IgD-negative memory B cell (primary cell): ENCODE measurements at regions not wholly inside any gene's neighbourhood (a gene's known extent, or its start where the extent isn't known, plus 50 kb on each side); places are given as distances from the start of the nearest gene placed in this dataset.
"Not testable (repeated sequence)": the region's sequence is repeated elsewhere in the genome, so short reads cannot be mapped to it uniquely, and the experiment has no call there.

ENCODE experiments used
- H3K27ac Mint-ChIP-seq, 3 donors: one replicate each; pipeline ENCODE4 v1.8.0; 2020 to 2022; ENCODE audit warnings: mild to moderate bottlenecking in 3 of 3, mixed read lengths in 3 of 3, moderate library complexity in 1 of 3
- H3K27me3 Mint-ChIP-seq: one replicate; pipeline ENCODE4 v1.8.0; 2021; ENCODE audit warnings: mixed read lengths
- H3K36me3 Mint-ChIP-seq: one replicate; pipeline ENCODE4 v1.8.0; 2020; ENCODE audit warnings: mild to moderate bottlenecking, mixed read lengths
- H3K4me1 Mint-ChIP-seq, 3 donors: one replicate each; pipeline ENCODE4 v1.8.0; 2020 to 2022; ENCODE audit warnings: mixed read lengths in 3 of 3, mild to moderate bottlenecking in 1 of 3
- H3K4me3 Mint-ChIP-seq, 4 donors: one replicate each; pipeline ENCODE4 v1.8.0; 2020 to 2022; ENCODE audit warnings: mild to moderate bottlenecking in 4 of 4, mixed read lengths in 4 of 4, moderate library complexity in 3 of 4
- H3K9me3 Mint-ChIP-seq, 3 donors: one replicate each; pipeline ENCODE4 v1.8.0; 2020 to 2021; ENCODE audit warnings: mixed read lengths in 3 of 3, mild to moderate bottlenecking in 1 of 3

- Mint-ChIP-seq H3K9me3 (peaks cover 0 to 4% (median 4%) of the 10 kb centered on the region in 3 donors), H3K4me1 (no peaks in the 10 kb centered on the region), H3K27ac (no peak overlapping the region), H3K4me3 (no peak overlapping the region), H3K36me3 (no peaks in the 10 kb centered on the region), H3K27me3 (peaks cover 3% of the 10 kb centered on the region)
Observed at GRCh38 chr5:126133424-126133823, 289.8 kb upstream of the GRAMD2B start.

- Mint-ChIP-seq H3K9me3 (peaks cover 0 to 4% (median 3%) of the 10 kb centered on the region in 3 donors), H3K4me1 (no peaks in the 10 kb centered on the region)
Observed at GRCh38 chr5:126137891-126138280, 285.3 kb upstream of the GRAMD2B start.

GRCh38 chr5:126138281-126138931 is 284.8 kb upstream of the GRAMD2B start:
- peaks cover 2% of the 10 kb centered on the region for H3K27me3 Mint-ChIP-seq
- H3K36me3 Mint-ChIP-seq = no peaks in the 10 kb centered on the region
- H3K4me1 Mint-ChIP-seq = no peaks in the 10 kb centered on the region

More at GRCh38 chr5:126137891-126138280, 285.3 kb upstream of the GRAMD2B start:
- no peak overlapping the region for H3K4me3 Mint-ChIP-seq
- peaks cover 2% of the 10 kb centered on the region for H3K27me3 Mint-ChIP-seq
- no peaks in the 10 kb centered on the region for H3K36me3 Mint-ChIP-seq
- H3K27ac Mint-ChIP-seq = no peak overlapping the region

GRCh38 chr5:126139086-126139485 is 284.1 kb upstream of the GRAMD2B start:
- Mint-ChIP-seq H3K4me3 (no peak overlapping the region), H3K9me3 (peaks cover 0 to 3% (median 0%) of the 10 kb centered on the region in 3 donors), H3K27me3 (peaks cover 2% of the 10 kb centered on the region), H3K36me3 (no peaks in the 10 kb centered on the region), H3K4me1 (no peaks in the 10 kb centered on the region), H3K27ac (no peak overlapping the region)

More at GRCh38 chr5:126138281-126138931, 284.8 kb upstream of the GRAMD2B start:
- H3K27ac Mint-ChIP-seq = no peak overlapping the region
- peaks cover 0 to 3% (median 1%) of the 10 kb centered on the region in 3 donors for H3K9me3 Mint-ChIP-seq
- no peak overlapping the region for H3K4me3 Mint-ChIP-seq

- no peak overlapping the region for H3K4me3 Mint-ChIP-seq
- H3K27ac Mint-ChIP-seq = no peak overlapping the region
Observed at GRCh38 chr5:126139773-126140172, 283.4 kb upstream of the GRAMD2B start.

GRCh38 chr5:126143622-126144021 is 279.6 kb upstream of the GRAMD2B start:
- Mint-ChIP-seq H3K9me3 (peaks cover 0 to 3% (median 0%) of the 10 kb centered on the region in 3 donors), H3K27me3 (no peaks in the 10 kb centered on the region), H3K4me1 (no peaks in the 10 kb centered on the region), H3K36me3 (no peaks in the 10 kb centered on the region), H3K4me3 (no peak overlapping the region), H3K27ac (no peak overlapping the region)

More at GRCh38 chr5:126139773-126140172, 283.4 kb upstream of the GRAMD2B start:
- Mint-ChIP-seq H3K36me3 (no peaks in the 10 kb centered on the region), H3K4me1 (no peaks in the 10 kb centered on the region), H3K9me3 (peaks cover 0 to 3% (median 0%) of the 10 kb centered on the region in 3 donors), H3K27me3 (no peaks in the 10 kb centered on the region)

GRCh38 chr5:126150319-126150718 is 272.9 kb upstream of the GRAMD2B start:
- H3K27ac Mint-ChIP-seq, H3K9me3 Mint-ChIP-seq, H3K36me3 Mint-ChIP-seq, H3K4me1 Mint-ChIP-seq, H3K27me3 Mint-ChIP-seq, H3K4me3 Mint-ChIP-seq: not testable (repeated sequence)

GRCh38 chr5:126155298-126155697 is 267.9 kb upstream of the GRAMD2B start:
- not testable (repeated sequence) for H3K4me1 Mint-ChIP-seq, H3K36me3 Mint-ChIP-seq, H3K4me3 Mint-ChIP-seq, H3K27ac Mint-ChIP-seq, H3K27me3 Mint-ChIP-seq
- H3K9me3 Mint-ChIP-seq = peaks cover 0 to 13% (median 0%) of the 10 kb centered on the region in 3 donors

DNA sequence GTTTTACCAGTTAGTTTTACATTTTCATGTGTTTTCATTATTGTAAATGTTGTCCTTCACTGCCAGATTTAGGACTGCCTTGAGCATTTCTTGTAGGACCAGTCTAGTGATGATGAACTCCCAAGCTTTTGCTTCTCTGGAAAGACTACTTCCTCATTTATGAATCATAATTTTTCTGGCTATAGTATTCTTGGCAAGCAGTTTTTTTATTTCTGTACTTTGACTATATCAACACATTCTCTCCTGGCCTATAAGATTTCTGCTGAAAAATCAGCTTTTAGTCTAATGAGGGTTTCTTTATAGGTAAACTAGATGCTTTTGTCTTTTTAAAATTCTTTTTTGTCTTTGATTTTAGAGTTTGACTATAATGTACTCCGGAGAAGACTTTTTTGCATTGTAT is 256.8 kb upstream of the GRAMD2B start:
- Mint-ChIP-seq H3K36me3 (no peaks in the 10 kb centered on the region), H3K4me3 (no peak overlapping the region), H3K4me1 (no peaks in the 10 kb centered on the region), H3K27me3 (no peaks in the 10 kb centered on the region), H3K9me3 (peaks cover 7 to 22% (median 15%) of the 10 kb centered on the region in 3 donors), H3K27ac (no peak overlapping the region)

DNA sequence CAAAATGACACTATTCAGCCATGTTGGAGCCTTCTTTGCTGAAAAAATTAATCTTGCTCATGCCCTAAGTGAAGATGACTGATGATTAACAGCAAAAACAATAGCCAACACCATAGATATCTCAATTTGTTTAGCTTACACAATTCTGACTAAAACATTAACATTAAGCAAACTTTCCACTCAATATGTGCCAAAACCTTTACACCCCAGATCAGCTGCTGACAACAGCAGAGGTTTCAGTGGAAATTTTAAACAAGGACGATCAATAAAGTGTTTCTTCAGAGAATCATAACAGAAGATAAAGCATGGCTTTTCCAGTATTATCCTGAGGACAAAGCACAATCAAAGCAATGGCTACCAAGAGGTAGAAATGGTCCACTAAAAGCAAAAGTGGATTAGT is 254.4 kb upstream of the GRAMD2B start:
- Mint-ChIP-seq H3K27me3 (no peaks in the 10 kb centered on the region), H3K9me3 (peaks cover 9 to 22% (median 15%) of the 10 kb centered on the region in 3 donors), H3K4me1 (no peaks in the 10 kb centered on the region)

DNA sequence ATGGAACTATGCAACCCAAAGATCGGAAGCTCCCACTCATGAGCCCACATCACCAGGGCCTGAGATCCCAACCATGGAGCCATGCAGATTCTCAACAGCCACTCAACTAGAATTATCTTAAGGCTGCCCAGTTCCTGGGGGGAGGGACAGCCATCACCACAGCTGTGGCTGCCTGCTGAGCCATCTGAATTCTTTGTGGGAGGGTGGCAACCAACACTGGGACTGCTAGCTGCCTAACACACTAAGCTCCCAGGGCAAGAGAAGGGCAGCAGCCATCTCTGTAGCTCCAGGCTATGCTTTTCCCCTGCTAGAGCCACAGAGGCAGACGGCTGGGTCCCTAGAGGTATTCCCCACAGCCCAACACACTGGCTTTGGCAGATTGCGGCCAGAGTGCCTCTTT is 251.3 kb upstream of the GRAMD2B start:
- H3K27ac Mint-ChIP-seq = no peak overlapping the region

More for the DNA sequence above, 254.4 kb upstream of the GRAMD2B start:
- Mint-ChIP-seq H3K27ac (no peak overlapping the region), H3K36me3 (no peaks in the 10 kb centered on the region), H3K4me3 (no peak overlapping the region)

GRCh38 chr5:126172812-126173211 is 250.4 kb upstream of the GRAMD2B start:
- peaks cover 1% of the 10 kb centered on the region for H3K36me3 Mint-ChIP-seq
- no peak overlapping the region for H3K4me3 Mint-ChIP-seq
- H3K9me3 Mint-ChIP-seq = peaks cover 6 to 16% (median 11%) of the 10 kb centered on the region in 3 donors
- no peaks in the 10 kb centered on the region for H3K27me3 Mint-ChIP-seq
- H3K4me1 Mint-ChIP-seq = no peaks in the 10 kb centered on the region
- peak overlapping the region in 1 of 3 donors; percentile 57 for H3K27ac Mint-ChIP-seq

More for the DNA sequence above, 251.3 kb upstream of the GRAMD2B start:
- Mint-ChIP-seq H3K36me3 (no peaks in the 10 kb centered on the region), H3K9me3 (peaks cover 7 to 22% (median 16%) of the 10 kb centered on the region in 3 donors), H3K4me1 (no peaks in the 10 kb centered on the region), H3K4me3 (no peak overlapping the region), H3K27me3 (no peaks in the 10 kb centered on the region)

DNA sequence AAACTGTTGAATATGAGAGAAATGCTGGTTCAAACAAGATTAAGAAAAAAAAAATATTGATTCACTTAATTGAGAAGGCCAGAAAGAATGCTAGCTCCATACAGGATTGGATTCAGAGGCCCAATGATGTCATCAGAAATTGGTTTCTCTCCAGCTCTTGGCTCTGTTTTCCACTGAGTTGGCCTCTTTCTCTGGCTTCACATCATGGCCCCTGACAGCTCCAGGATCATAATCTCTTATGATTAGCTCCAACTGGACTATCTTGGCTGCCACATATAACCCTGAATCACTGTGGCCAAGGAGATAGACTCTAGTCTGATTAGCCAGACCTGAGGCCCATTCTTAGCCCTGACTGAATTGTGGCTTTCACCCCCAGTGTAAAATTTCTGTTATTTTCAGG is 244.7 kb upstream of the GRAMD2B start:
- H3K36me3 Mint-ChIP-seq = peaks cover 1% of the 10 kb centered on the region
- no peak overlapping the region for H3K27ac Mint-ChIP-seq
- H3K4me1 Mint-ChIP-seq = no peaks in the 10 kb centered on the region
- no peak overlapping the region for H3K4me3 Mint-ChIP-seq
- peaks cover 0 to 10% (median 3%) of the 10 kb centered on the region in 3 donors for H3K9me3 Mint-ChIP-seq
- peaks cover 2% of the 10 kb centered on the region for H3K27me3 Mint-ChIP-seq

- Mint-ChIP-seq H3K27ac (no peak overlapping the region), H3K4me1 (no peaks in the 10 kb centered on the region), H3K27me3 (peaks cover 2% of the 10 kb centered on the region), H3K9me3 (no peaks in the 10 kb centered on the region), H3K4me3 (no peak overlapping the region), H3K36me3 (no peaks in the 10 kb centered on the region)
Observed at GRCh38 chr5:126182971-126183695, 240.1 kb upstream of the GRAMD2B start.

- no peak overlapping the region for H3K4me3 Mint-ChIP-seq
- no peaks in the 10 kb centered on the region for H3K4me1 Mint-ChIP-seq
- no peaks in the 10 kb centered on the region for H3K36me3 Mint-ChIP-seq
- H3K9me3 Mint-ChIP-seq = no peaks in the 10 kb centered on the region
- H3K27me3 Mint-ChIP-seq = peaks cover 2% of the 10 kb centered on the region
- no peak overlapping the region for H3K27ac Mint-ChIP-seq
Observed at GRCh38 chr5:126184474-126184873, 238.7 kb upstream of the GRAMD2B start.

- Mint-ChIP-seq H3K4me1 (no peaks in the 10 kb centered on the region), H3K36me3 (no peaks in the 10 kb centered on the region), H3K27ac (no peak overlapping the region), H3K9me3 (no peaks in the 10 kb centered on the region), H3K27me3 (peaks cover 2% of the 10 kb centered on the region), H3K4me3 (no peak overlapping the region)
Observed at GRCh38 chr5:126186210-126186609, 237.0 kb upstream of the GRAMD2B start.
